Sciatic nerve (tissue), 2 donors: ENCODE measurements at regions not wholly inside any gene's neighbourhood (a gene's known extent, or its start where the extent isn't known, plus 50 kb on each side); places are given as distances from the start of the nearest gene placed in this dataset.
"Not testable (repeated sequence)": the region's sequence is repeated elsewhere in the genome, so short reads cannot be mapped to it uniquely, and the experiment has no call there.

Source experiments
- ATAC-seq: fragments of 200-7000 bp; cut with Tn5 transposase; one replicate; pipeline ENCODE4 v1.9.1; 2020; ENCODE audit warnings: mild to moderate bottlenecking, moderate library complexity
- DNase-seq: peaks from one replicate; pipeline ENCODE4 v3.0.0-alpha.2; 2020; ENCODE audit warnings: low spot score
- intact Hi-C: fragments of 100-400 bp; cut with DNase I; formaldehyde crosslinking; loops from one replicate; pipeline ENCODE4 v1.14.2; 2022
- microRNA-seq: library from miRNA; unstranded; fragments of <30 nt; microRNA quantifications from one replicate; pipeline ENCODE4 v1.2.0, GENCODE V29; 2020
- donor health status: DM: no; HTN: no; CAD: no.
- donor health status: DM: no; HTN: no; CAD: no.

GRCh38 chr6:27188885-27189418, 58.5 kb upstream of the PRSS16 start:
- ATAC-seq = peak; percentile 95
- no peak for DNase-seq
- intact Hi-C loops = loop anchor here (10.0 kb wide), 1 partner anchor 706 kb away; a partner anchor contains a TSS

DNA sequence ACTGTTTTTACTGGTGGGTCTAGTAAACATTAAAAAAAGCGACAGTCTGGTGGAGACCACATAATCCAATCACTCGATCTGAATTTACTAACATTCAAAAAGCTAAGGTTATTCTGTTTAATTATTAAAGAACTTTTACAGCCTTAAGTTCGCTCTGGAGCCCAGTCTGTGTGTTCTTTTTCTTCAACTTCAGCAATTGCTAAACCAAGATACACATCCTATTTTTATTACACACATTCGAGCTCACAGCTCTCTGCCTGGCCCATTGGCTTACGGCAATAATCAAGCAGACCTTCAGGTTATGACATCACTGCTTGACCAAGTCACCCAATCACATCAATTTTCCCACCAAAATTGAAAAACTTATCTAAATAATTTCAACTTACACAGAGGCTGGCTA, 57.4 kb upstream of the PRSS16 start:
- intact Hi-C loops = no loop called here
- DNase-seq (no peak), ATAC-seq (no peak)

DNA sequence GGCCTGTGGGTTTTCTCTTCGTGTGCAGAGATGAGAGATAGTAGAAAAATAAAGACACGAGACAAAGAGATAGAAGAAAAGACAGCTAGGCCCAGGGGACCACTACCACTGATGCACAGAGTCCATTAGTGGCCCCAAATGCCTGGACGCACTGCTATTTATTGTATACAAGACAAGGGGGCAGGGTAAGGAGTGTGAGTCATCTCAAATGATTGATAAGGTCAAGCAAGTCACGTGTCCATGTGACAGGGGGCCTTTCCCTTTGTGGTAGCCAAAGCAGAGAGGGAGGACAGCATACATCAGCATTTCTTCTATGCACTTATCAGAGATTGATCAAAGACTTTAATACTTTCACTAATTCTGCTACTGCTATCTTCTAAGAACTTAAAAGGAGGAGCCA, 53.0 kb upstream of the PRSS16 start:
- intact Hi-C loops, ATAC-seq: not testable (repeated sequence)

GRCh38 chr6:27195547-27195946, 52.0 kb upstream of the PRSS16 start:
- DNase-seq, intact Hi-C loops, ATAC-seq: not testable (repeated sequence)

More for the DNA sequence above, 53.0 kb upstream of the PRSS16 start:
- not testable (repeated sequence) for DNase-seq

Small RNA genes lying in the stretch of these regions (microRNA-seq; reads per million reads assigned to microRNA genes)
- gene MIR3143 = 7.2 reads per million, percentile 18 among the genes with 10 or more reads in this experiment
